Natural killer cell treated with Interleukin-12 subunit alpha and Interleukin-12 subunit beta and Interleukin-15 and Interleukin-18, amount 100 ng/mL, for 72 hours (primary cell): ENCODE measurements at regions not wholly inside any gene's neighbourhood (a gene's known extent, or its start where the extent isn't known, plus 50 kb on each side); places are given as distances from the start of the nearest gene placed in this dataset.

Experiments
- ATAC-seq, 2 donors: fragments of 150-1000 bp; cut with Tn5 transposase in 1 of 2; sonication (Bioruptor Pico), chemical (Tn5 transposase) in 1 of 2; 2 replicates each; pipeline ENCODE4 v1.10.0; 2021
- DNase-seq: peaks from one replicate; pipeline ENCODE4 v3.0.0; 2022; ENCODE audit warnings: low spot score
- H3K27ac Mint-ChIP-seq, 2 donors: 1 replicate in 1 of 2; 2 replicates in 1 of 2; pipeline ENCODE4 v1.8.0; 2022; ENCODE audit warnings: mixed read lengths in 2 of 2, mild to moderate bottlenecking in 1 of 2, moderate library complexity in 1 of 2
- H3K27me3 Mint-ChIP-seq, 2 donors: 1 replicate in 1 of 2; 2 replicates in 1 of 2; pipeline ENCODE4 v1.8.0; 2022; ENCODE audit warnings: mixed read lengths in 2 of 2
- H3K36me3 Mint-ChIP-seq: one replicate; pipeline ENCODE4 v1.8.0; 2022; ENCODE audit warnings: mixed read lengths
- H3K4me1 Mint-ChIP-seq, 2 donors: 1 replicate in 1 of 2; 2 replicates in 1 of 2; pipeline ENCODE4 v1.8.0; 2022; ENCODE audit warnings: low read depth in 2 of 2, mixed read lengths in 2 of 2, mild to moderate bottlenecking in 1 of 2
- H3K4me3 Mint-ChIP-seq: one replicate; pipeline ENCODE4 v1.8.0; 2022; ENCODE audit warnings: mixed read lengths
- H3K9me3 Mint-ChIP-seq: 2 replicates; pipeline ENCODE4 v1.8.0; 2022; ENCODE audit warnings: mixed read lengths

DNA sequence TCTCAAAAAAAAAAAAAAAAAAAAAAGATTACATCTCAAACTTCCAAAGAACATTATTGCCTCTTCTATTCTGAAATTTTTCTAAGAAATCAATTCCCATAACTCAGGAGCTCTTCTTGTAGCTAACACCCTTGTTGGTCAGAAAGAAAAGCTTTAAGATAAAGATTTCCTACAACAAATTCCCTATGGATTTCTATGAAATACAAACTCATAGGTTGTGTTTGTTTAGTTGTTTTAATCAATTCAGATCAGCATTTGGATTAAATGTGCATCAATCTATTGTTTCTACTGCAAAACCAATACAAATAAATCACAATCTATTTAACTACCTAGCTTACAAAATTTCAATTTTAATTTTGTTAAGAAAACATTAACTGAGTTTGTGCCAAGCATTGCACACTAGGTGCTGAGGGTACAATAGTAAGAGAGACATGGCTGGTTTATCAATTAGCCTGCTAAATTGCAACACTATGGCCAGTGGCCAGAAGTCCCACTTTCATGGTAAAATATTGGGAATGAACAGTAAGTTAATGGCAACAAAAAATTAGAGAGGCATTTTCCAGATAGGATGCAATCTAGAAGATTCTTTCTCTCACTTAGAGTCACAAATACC is 80.2 kb upstream of the MYCN start:
- H3K9me3 Mint-ChIP-seq, result no peaks in the 10 kb centered on the region
- H3K27me3 Mint-ChIP-seq, result peaks cover 7 to 30% of the 10 kb centered on the region in 2 donors
- DNase-seq (no peak), ATAC-seq (no peak)
- H3K4me1 Mint-ChIP-seq, result no peaks in the 10 kb centered on the region
- H3K36me3 Mint-ChIP-seq, result no peaks in the 10 kb centered on the region
- H3K27ac Mint-ChIP-seq, result no peak overlapping the region
- no peak overlapping the region for H3K4me3 Mint-ChIP-seq

DNA sequence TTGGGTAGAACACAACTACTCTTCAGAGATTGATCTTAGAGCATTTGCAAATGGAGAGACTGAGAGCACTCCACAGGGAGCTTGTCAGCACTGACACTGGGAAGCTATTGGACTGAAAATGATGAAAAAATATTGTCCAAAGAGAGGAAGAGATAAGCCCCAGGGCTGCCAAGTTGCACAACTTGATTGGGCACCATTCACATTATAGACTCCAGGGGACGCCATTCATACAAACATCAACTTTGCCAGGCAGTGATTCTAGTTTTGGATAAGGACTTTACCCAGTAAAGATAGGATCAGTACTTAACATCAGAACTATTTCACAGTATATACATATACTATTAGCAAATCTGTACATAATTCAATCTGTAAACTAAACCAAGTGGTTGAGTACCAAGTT is 79.6 kb upstream of the MYCN start:
- no peak overlapping the region for H3K4me3 Mint-ChIP-seq
- H3K9me3 Mint-ChIP-seq, result no peaks in the 10 kb centered on the region
- H3K4me1 Mint-ChIP-seq, result no peaks in the 10 kb centered on the region
- ATAC-seq (no peak), DNase-seq (no peak)
- no peaks in the 10 kb centered on the region for H3K36me3 Mint-ChIP-seq
- H3K27ac Mint-ChIP-seq, result no peak overlapping the region
- peaks cover 7 to 35% of the 10 kb centered on the region in 2 donors for H3K27me3 Mint-ChIP-seq

DNA sequence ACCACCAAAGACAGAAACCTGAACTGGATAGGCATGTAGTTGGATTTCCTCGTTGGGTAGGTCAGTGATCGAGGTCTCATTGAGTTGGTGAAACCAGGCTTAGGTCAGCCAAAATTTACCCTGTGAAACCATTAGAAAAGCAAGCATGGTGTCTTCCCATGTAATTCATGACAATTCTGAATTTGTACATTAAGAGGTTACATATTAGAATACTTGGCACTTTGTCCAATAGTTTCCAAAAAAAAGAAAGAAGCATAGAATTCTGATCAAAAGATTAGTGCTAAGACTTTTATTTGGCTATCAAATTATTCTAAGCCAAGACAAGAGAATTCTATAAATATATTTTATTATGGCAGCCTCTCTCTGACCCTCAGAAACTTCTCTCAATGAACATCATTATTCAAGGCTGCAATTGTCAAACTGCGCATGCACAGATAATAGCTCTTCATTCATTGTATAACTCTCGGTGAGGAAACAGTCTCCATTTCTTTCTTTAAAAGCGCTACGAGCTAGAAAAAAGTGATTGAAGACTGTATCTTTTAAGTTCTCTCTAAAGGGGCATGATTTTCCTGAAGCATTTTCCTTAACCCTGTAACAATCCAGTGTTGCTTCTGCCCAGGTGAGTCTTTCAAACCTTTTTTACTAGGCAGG is 79.1 kb upstream of the MYCN start:
- Mint-ChIP-seq H3K4me3 (no peak overlapping the region), H3K36me3 (no peaks in the 10 kb centered on the region), H3K27ac (no peak overlapping the region), H3K4me1 (no peaks in the 10 kb centered on the region), H3K27me3 (peaks cover 4 to 33% of the 10 kb centered on the region in 2 donors), H3K9me3 (no peaks in the 10 kb centered on the region)
- DNase-seq (no peak), ATAC-seq (no peak)

DNA sequence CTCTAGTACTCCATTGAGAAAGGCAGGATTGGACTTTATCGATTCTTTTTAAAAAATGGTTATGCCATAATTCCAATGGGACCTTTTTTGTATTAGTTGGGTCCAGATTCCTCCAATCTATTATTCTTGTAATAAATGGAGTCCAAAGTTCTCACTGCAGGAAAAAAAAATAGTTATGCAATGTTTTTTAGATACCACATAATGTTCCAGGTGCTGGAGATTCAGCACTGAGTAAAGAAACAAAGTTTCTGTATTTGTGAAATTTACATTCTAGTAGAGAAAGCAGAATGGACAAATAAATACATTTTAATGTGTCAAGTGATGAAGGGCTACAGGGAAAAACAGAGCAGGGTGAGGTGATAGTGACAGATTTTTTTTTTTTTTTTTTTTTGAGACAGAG is 78.5 kb upstream of the MYCN start:
- Mint-ChIP-seq H3K27ac (no peak overlapping the region), H3K4me1 (no peaks in the 10 kb centered on the region), H3K4me3 (no peak overlapping the region), H3K27me3 (peaks cover 2 to 33% of the 10 kb centered on the region in 2 donors), H3K9me3 (no peaks in the 10 kb centered on the region), H3K36me3 (no peaks in the 10 kb centered on the region)
- ATAC-seq (no peak), DNase-seq (no peak)

DNA sequence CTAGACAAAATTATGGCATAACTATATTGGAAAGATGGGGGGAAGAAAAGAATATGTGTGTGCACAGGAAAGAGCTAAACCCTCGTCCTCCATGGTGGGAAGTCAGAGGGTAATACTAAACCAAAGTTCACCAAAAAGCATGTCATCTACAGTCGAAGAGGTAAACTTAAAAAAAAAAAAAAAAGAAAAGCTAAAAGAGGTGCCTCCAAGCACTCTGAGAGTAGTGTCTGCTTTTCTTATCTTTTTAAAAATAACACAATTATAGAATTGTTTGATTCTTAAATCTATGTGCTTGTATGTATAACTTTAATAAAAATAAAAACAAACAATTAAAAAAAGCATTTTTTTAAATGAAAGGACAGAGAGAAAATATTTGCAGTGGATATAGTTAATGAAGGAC is 77.3 kb upstream of the MYCN start:
- H3K27ac Mint-ChIP-seq, result no peak overlapping the region

DNA sequence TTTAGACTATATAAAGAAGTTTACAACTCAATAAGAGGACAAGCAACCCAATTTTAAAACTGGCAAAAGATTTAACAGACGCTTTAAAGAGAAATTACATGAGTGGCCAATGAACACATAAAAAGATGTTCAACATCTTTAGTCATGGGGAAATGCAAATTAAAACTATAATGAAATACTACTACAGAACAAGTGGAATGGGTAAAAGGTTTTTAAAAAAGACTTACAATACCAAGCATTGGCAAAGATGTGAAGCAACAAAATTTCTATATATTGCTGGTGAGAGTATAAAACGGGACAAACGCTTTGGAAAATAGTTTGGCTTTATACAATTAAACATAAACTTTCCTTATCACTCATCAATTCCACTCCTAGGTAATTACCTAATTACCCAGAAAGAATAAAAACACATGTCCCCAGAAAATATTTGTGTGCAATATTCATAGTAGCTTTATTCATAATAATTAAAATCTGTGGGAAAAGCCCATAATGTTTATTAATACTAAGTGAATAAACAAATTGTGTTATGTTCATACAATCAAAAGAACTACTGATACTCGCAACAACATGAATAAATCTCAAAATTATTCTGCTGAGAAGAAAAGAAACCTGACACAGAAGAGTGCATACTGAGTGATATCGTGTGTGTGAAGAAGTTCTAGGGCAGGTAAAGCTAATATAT is 76.7 kb upstream of the MYCN start:
- H3K27me3 Mint-ChIP-seq, result peaks cover 2 to 29% of the 10 kb centered on the region in 2 donors
- H3K27ac Mint-ChIP-seq, result no peak overlapping the region
- H3K9me3 Mint-ChIP-seq, result no peaks in the 10 kb centered on the region
- H3K4me3 Mint-ChIP-seq, result no peak overlapping the region
- ATAC-seq, result no peak
- DNase-seq, result no peak
- no peaks in the 10 kb centered on the region for H3K4me1 Mint-ChIP-seq
- H3K36me3 Mint-ChIP-seq, result no peaks in the 10 kb centered on the region

More for the DNA sequence above, 77.3 kb upstream of the MYCN start:
- H3K27me3 Mint-ChIP-seq, result peaks cover 2 to 29% of the 10 kb centered on the region in 2 donors
- no peaks in the 10 kb centered on the region for H3K9me3 Mint-ChIP-seq
- H3K4me1 Mint-ChIP-seq, result no peaks in the 10 kb centered on the region
- no peak overlapping the region for H3K4me3 Mint-ChIP-seq
- ATAC-seq (no peak), DNase-seq (no peak)
- H3K36me3 Mint-ChIP-seq, result no peaks in the 10 kb centered on the region

DNA sequence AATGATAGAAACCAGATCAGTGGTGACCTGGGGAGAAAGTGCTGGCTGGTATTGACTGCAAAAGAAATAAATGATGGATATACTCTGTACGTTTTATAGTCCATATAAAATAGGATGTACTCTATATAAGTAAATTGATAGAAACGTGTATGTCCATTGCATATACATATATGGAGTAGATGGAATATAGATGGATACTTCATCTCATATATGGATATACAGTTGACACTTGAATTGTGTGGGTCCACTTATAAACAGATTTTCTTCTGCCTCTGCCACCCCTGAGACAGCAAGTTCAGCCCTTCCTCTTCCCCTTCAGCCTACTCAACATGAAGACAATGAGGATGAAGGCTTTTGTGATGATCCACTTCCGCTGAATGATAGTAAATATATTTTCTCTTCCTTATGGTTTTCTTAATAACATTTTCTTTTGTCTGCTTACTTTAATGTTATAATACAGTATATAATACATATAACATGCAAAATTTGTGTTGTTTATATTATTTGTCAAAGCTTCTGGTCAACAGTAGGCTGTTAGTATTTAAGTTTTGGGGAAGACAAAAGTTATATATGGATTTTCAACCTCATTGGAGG is 76.1 kb upstream of the MYCN start:
- Mint-ChIP-seq H3K27me3 (peaks cover 2 to 29% of the 10 kb centered on the region in 2 donors), H3K4me1 (no peaks in the 10 kb centered on the region), H3K36me3 (no peaks in the 10 kb centered on the region), H3K4me3 (no peak overlapping the region), H3K27ac (no peak overlapping the region), H3K9me3 (no peaks in the 10 kb centered on the region)
- DNase-seq (no peak), ATAC-seq (no peak)

DNA sequence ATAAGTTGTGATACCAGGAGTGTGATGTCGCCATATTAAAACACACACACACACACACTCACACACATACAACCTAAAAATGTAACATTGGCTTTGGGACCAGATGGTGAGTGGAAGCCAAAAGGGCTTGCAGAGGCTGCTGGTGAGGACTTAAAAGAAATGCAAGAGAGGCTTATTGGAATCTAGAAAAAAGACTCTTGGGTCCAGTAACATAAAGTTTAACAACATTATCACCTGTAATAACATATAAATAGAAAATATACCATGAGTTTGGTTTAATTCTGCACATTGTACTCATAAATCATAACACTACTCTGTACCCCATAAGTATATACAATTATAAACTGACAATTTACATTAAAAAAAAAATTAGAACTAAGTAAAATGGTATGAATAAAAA is 74.4 kb upstream of the MYCN start:
- Mint-ChIP-seq H3K36me3 (no peaks in the 10 kb centered on the region), H3K27me3 (peaks cover 0 to 29% of the 10 kb centered on the region in 2 donors), H3K4me3 (no peak overlapping the region), H3K9me3 (no peaks in the 10 kb centered on the region), H3K27ac (no peak overlapping the region), H3K4me1 (no peaks in the 10 kb centered on the region)
- DNase-seq (no peak), ATAC-seq (no peak)

DNA sequence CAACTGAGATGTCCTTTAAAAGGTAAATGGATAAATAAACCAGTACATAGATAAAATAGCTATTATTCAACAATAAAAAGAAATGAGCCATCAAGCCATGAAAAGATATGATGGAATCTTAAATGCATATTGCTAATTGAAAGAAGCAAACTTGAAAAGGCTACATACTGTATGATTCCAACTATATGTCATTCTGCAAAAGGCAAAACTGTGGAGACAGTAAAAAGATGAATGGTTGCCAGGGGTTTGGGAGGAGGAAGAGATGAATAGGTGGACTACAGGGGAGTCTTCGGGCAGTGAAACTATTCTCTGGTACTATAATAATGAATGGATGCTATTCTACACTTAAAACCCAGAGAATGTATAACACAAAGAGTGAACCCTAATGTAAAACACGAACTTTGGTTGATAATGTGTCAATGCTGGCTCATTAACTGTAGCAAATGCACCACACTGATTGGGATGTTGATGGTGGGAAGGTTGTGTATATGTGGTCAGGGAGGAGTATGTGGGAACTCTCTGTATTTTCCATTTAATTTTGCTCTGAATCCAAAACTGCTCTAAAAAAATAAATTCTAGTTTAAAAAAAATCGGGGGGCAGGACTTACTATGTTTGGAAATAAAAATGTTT is 73.7 kb upstream of the MYCN start:
- H3K36me3 Mint-ChIP-seq, result no peaks in the 10 kb centered on the region
- H3K27ac Mint-ChIP-seq, result no peak overlapping the region

DNA sequence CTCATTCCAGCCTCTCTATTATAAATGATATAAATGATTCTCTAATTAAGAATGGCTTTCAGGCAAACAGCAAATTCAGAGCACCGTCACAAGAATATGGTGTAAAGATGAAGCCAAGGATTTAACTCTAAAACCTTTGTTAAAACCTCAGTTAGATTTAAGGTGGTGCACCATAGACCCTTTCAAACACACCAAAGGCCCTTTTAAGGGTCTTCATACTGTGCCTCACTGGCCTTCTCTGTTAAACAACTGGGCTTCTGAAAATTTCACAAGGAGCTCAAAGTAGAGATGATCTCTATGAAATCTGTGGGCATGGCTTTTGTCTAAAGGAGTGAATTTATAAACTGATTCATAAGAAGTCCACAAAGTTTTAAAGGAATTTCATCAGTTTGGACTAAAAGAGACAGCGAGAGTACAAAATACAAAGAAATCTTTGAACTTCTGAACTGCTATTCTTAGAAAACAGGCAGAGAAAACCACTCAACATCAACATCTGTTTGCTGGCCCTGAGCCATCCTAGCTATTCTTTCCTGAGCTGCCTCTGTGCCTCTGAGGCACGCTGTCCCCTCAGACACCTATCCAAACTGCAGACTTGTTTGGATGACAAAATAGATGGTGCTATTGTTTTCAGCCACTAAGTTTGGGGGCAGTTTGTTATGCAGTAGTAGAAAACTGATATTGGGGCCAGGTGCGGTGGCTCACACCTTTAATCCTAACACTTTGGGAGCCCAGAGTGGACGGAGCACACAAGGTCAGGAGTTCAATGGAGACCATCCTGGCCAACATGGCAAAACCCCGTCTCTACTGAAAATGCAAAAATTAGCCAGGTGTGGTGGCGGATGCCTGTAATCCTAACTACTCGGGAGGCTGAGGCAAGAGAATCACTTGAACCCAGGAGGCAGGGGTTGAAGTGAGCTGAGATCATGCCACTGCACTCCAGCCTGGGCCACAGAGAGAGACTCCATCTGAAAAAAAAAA is 72.9 kb upstream of the MYCN start:
- no peaks in the 10 kb centered on the region for H3K36me3 Mint-ChIP-seq
- DNase-seq, result no peak
- H3K9me3 Mint-ChIP-seq, result no peaks in the 10 kb centered on the region
- no peak overlapping the region for H3K27ac Mint-ChIP-seq
- no peaks in the 10 kb centered on the region for H3K4me1 Mint-ChIP-seq
- no peak overlapping the region for H3K4me3 Mint-ChIP-seq
- H3K27me3 Mint-ChIP-seq, result peaks cover 0 to 20% of the 10 kb centered on the region in 2 donors
- no peak for ATAC-seq

More for the DNA sequence above, 73.7 kb upstream of the MYCN start:
- no peak for ATAC-seq
- H3K4me3 Mint-ChIP-seq, result no peak overlapping the region
- no peaks in the 10 kb centered on the region for H3K4me1 Mint-ChIP-seq
- H3K9me3 Mint-ChIP-seq, result no peaks in the 10 kb centered on the region
- DNase-seq, result no peak
- peaks cover 0 to 28% of the 10 kb centered on the region in 2 donors for H3K27me3 Mint-ChIP-seq

DNA sequence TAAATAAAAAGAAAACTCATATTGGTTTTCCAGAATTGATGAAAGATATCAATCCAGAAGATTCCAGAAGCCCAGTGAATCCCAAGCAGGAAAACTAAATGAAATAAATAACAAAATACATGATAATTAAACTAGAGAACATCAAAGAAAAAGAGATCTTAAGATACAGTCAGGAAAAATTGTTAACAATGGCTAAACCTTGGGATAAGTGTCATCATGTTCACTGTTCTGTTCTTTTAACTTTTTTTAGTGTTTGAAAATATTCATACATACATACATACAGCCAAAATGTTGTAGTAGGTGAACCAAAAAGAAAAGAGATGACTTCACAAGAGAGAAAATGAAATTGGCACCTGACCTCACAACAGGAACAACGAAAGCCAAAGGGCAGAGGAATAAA is 72.2 kb upstream of the MYCN start:
- Mint-ChIP-seq H3K9me3 (no peaks in the 10 kb centered on the region), H3K27me3 (peaks cover 0 to 13% of the 10 kb centered on the region in 2 donors), H3K4me1 (no peaks in the 10 kb centered on the region), H3K36me3 (no peaks in the 10 kb centered on the region), H3K27ac (no peak overlapping the region), H3K4me3 (no peak overlapping the region)
- no peak for ATAC-seq
- DNase-seq, result no peak

DNA sequence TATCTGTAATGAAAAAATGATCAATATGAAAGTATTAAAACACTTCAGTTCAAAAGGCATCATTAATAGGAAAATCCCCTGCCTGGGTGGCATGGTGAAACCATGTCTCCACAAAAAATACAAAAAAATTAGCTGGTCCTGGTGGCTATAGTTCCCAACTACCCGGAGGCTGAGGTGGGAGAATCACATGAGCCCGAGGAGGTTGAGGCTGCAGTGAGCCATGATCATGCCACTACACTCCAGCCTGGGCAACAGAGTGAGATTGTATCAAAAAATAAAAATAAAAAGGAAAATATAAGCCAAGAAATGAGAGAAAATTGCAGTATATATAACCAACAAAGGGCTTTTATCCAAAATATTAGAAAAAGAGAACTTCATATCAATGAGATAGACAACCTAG is 71.6 kb upstream of the MYCN start:
- no peaks in the 10 kb centered on the region for H3K4me1 Mint-ChIP-seq

DNA sequence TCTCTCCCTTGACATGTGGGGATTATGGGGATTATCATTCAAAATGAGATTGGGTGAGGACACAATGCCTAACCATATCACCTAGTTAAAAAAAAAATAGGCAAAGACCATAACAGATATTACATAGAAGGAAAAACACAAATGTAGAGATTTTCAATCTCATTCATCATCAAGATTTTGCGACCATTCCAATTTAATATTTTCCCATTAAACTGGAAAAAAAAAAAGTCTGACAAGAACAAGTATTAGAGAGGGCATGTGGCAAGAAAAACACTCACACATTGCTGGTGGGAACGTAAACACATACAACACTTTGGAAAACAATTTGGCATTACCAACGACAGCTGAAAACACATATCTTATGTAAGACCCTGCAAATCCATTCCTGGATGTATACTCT is 71.0 kb upstream of the MYCN start:
- H3K4me1 Mint-ChIP-seq, result no peaks in the 10 kb centered on the region
- no peaks in the 10 kb centered on the region for H3K9me3 Mint-ChIP-seq
- H3K27me3 Mint-ChIP-seq, result peaks cover 0 to 13% of the 10 kb centered on the region in 2 donors
- H3K36me3 Mint-ChIP-seq, result no peaks in the 10 kb centered on the region
- ATAC-seq (no peak), DNase-seq (no peak)
- no peak overlapping the region for H3K27ac Mint-ChIP-seq
- no peak overlapping the region for H3K4me3 Mint-ChIP-seq

More for the DNA sequence above, 71.6 kb upstream of the MYCN start:
- no peak for ATAC-seq
- H3K27me3 Mint-ChIP-seq, result peaks cover 0 to 13% of the 10 kb centered on the region in 2 donors
- H3K4me3 Mint-ChIP-seq, result no peak overlapping the region
- no peaks in the 10 kb centered on the region for H3K36me3 Mint-ChIP-seq
- DNase-seq, result no peak
- no peaks in the 10 kb centered on the region for H3K9me3 Mint-ChIP-seq
- H3K27ac Mint-ChIP-seq, result no peak overlapping the region
